H1 (cell line): ENCODE measurements at regions not wholly inside any gene's neighbourhood (a gene's known extent, or its start where the extent isn't known, plus 50 kb on each side); places are given as distances from the start of the nearest gene placed in this dataset.

Experiments
- CBX8 ChIP-seq: fragments of 300-800, 300-1000 bp; sonication (generic); IDR thresholded peaks from 2 replicates; pipeline ENCODE4 v1.7.1; 2016; ENCODE audit warnings: low read depth, low read length, borderline replicate concordance
- CHD7 ChIP-seq: fragments of 300-600 bp; sonication (generic); IDR thresholded peaks from 2 replicates; pipeline ENCODE4 v1.7.1; 2012; ENCODE audit warnings: low read length, moderate library complexity, mild to moderate bottlenecking, inconsistent platforms; ENCODE audit not compliant: insufficient replicate concordance
- CTBP2 ChIP-seq: IDR thresholded peaks from 2 replicates; pipeline ENCODE4 v1.7.0; 2011; ENCODE audit warnings: borderline replicate concordance, mild to moderate bottlenecking, moderate library complexity, mixed read lengths, low read length; ENCODE audit not compliant: insufficient read depth, insufficient read length
- EGR1 ChIP-seq: IDR thresholded peaks from 2 replicates; pipeline ENCODE4 v1.6.1; 2011; ENCODE audit warnings: low read depth, low read length, borderline replicate concordance
- NANOG ChIP-seq: IDR thresholded peaks from 2 replicates; pipeline ENCODE4 v1.6.1; 2011; ENCODE audit warnings: low read length, low read depth, mild to moderate bottlenecking, inconsistent platforms; ENCODE audit not compliant: insufficient read depth, poor library complexity, severe bottlenecking
- RXRA ChIP-seq: IDR thresholded peaks from 2 replicates; pipeline ENCODE4 v1.6.1; 2011; ENCODE audit warnings: low read depth, mild to moderate bottlenecking, low read length, moderate library complexity; ENCODE audit not compliant: insufficient read depth
- SIN3A ChIP-seq, 2 experiments: IDR thresholded peaks in 1 of 2; conservative IDR thresholded peaks in 1 of 2; 2 replicates each; pipeline ENCODE4 v1.6.1; 2011 to 2012; ENCODE audit warnings: low read length in 2 of 2, improper control_type of control experiment in 1 of 2, low read depth in 1 of 2, mild to moderate bottlenecking in 1 of 2
- SP1 ChIP-seq: IDR thresholded peaks from 2 replicates; pipeline ENCODE4 v1.6.1; 2011; ENCODE audit warnings: low read depth, low read length
- USF2 ChIP-seq: IDR thresholded peaks from 2 replicates; pipeline ENCODE4 v1.6.1; 2011; ENCODE audit warnings: low read length, improper control_type of control experiment
- YY1 ChIP-seq: IDR thresholded peaks from 2 replicates; pipeline ENCODE4 v1.6.1; 2011; ENCODE audit warnings: low read depth, mild to moderate bottlenecking, low read length
- ZNF274 ChIP-seq: IDR thresholded peaks from 2 replicates; pipeline ENCODE4 v1.7.0; 2012; ENCODE audit warnings: low read length, borderline replicate concordance; ENCODE audit errors: extremely low read depth

GRCh38 chr10:31741473-31741872 lies 187.2 kb downstream of the ARHGAP12 start (continued):
- TF ChIP-seq CHD7 (no peak), EGR1 (no peak), YY1 (no peak), USF2 (no peak), SIN3A (conservative IDR thresholded peaks at IDR 0.05 in 1 of 2, IDR thresholded peaks at IDR 0.05 in 1 of 2; ENCODE audit: low read depth in 1 of 2, low read length in 2 of 2) (no peak), NANOG (no peak), CBX8 (no peak), ZNF274 (no peak), RXRA (no peak), CTBP2 (no peak), SP1 (no peak)
